GM18519 (cell line): ENCODE measurements at regions not wholly inside any gene's neighbourhood (a gene's known extent, or its start where the extent isn't known, plus 50 kb on each side); places are given as distances from the start of the nearest gene placed in this dataset.

Experiments used
- ATAC-seq: cut with Tn5 transposase; IDR thresholded peaks from one replicate; pipeline ENCODE4 v1.9.1; 2021; ENCODE audit warnings: mild to moderate bottlenecking, moderate library complexity; ENCODE audit not compliant: unreplicated experiment, low FRiP score

- ATAC-seq = no peak
These were observed 451.7 kb downstream of the IPMK start for GRCh38 chr10:57815949-57816348.

- ATAC-seq = no peak
These were observed 457.7 kb downstream of the IPMK start for GRCh38 chr10:57809961-57810360.

- ATAC-seq = no peak
These were observed 459.8 kb downstream of the IPMK start for GRCh38 chr10:57807906-57808305.

GRCh38 chr10:57806675-57807074 is 461.0 kb downstream of the IPMK start:
- ATAC-seq = no peak

GRCh38 chr10:57799625-57800024 is 468.1 kb downstream of the IPMK start:
- no peak for ATAC-seq

GRCh38 chr10:57798830-57799229 is 468.9 kb downstream of the IPMK start:
- ATAC-seq = no peak

- no peak for ATAC-seq
These were observed 476.1 kb downstream of the IPMK start for GRCh38 chr10:57791546-57791945.

- no peak for ATAC-seq
These were observed 477.0 kb downstream of the IPMK start for GRCh38 chr10:57790703-57791102.

GRCh38 chr10:57788117-57788516 is 479.6 kb downstream of the IPMK start:
- ATAC-seq = no peak

GRCh38 chr10:57786850-57787750 is 480.6 kb downstream of the IPMK start:
- no peak for ATAC-seq

- no peak for ATAC-seq
These were observed 481.4 kb downstream of the IPMK start for GRCh38 chr10:57786331-57786730.

- ATAC-seq = no peak
These were observed 482.1 kb downstream of the IPMK start for GRCh38 chr10:57785546-57785945.

- no peak for ATAC-seq
These were observed 482.6 kb downstream of the IPMK start for GRCh38 chr10:57785068-57785467.

GRCh38 chr10:57776688-57777432 is 490.8 kb downstream of the IPMK start:
- ATAC-seq = no peak

GRCh38 chr10:57775250-57775649 is 492.4 kb downstream of the IPMK start:
- no peak for ATAC-seq

GRCh38 chr10:57769298-57769697 is 498.4 kb downstream of the IPMK start:
- no peak for ATAC-seq

- no peak for ATAC-seq
These were observed 507.9 kb downstream of the IPMK start for GRCh38 chr10:57759777-57760176.

GRCh38 chr10:57754803-57755202 is 512.9 kb downstream of the IPMK start:
- ATAC-seq = no peak

- no peak for ATAC-seq
These were observed 524.0 kb downstream of the IPMK start for GRCh38 chr10:57743711-57744110.

GRCh38 chr10:57741751-57742150 is 525.9 kb downstream of the IPMK start:
- ATAC-seq = no peak

GRCh38 chr10:57723305-57723704 is 544.4 kb downstream of the IPMK start:
- no peak for ATAC-seq

- no peak for ATAC-seq
These were observed 550.8 kb downstream of the IPMK start for GRCh38 chr10:57716884-57717283.
